ENCODE measurements at regions not wholly inside any gene's neighbourhood (a gene's known extent, or its start where the extent isn't known, plus 50 kb on each side); places are given as distances from the start of the nearest gene placed in this dataset.

DNA sequence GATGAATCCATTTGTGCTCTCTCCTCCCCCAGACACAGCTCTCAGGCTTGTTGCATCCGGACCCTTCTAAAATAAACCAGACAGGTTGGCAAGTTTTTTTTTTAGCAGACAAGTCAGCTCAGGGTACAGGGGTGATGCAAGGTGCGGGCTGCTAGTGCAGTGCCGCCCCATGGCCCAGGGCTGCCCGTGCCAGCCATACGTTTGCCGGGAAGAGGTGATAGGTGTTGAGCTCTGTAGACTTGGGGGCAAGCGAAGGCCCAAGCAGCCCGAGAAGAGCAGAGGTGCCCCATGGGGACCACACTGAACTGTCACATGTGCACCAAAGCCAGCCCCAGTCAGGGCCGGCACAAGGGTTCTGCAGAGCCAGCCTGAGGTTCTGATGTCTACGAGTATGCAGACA lies 57.1 kb upstream of the PDSS1 start:
- CTCF ChIA-PET = no interaction called here
- no peak overlapping the region for H3K9ac ChIP-seq
- WGBS (ENCODE audit: low lambda C conversion rate) = 14% methylated on average over 6 of the region's 10 CpGs

DNA sequence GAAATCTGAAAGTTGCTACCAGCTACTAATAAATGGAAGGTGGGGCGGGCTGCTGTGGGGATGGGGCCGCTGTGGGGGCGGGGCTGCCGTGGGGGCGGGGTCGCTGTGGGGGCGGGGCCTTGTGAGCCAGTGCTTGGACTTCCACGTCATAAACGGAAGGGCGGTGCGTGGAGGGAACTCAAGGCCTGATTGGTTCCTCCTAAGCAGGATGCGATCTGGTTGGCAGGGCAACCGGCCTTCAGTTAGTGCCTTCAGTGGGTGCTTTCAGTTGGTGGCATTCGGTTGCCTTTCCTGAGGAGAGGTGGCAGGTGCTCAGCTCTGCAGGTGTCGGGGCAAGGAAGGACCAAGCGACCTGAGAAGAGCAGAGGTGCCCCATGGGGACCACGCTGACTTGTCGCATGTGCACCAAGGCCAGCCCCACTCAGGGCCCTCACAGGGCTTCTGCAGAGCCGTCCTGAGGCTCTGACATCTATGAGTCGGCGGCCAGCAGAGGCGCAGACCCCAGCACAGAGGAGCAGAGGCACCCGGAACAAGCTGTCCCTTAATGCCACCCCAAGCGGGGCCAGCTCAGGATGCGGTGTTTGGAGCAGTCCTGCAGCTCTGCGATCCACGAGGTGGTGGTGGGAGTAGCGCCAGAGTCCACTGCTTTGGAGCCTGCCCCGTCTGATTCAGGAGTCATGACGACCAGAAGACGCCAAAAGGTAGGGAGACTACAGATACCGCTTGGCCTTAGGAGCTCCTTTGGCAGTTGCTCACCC lies 54.4 kb upstream of the PDSS1 start:
- no peak overlapping the region for H3K9ac ChIP-seq
- H3K4me1 ChIP-seq (ENCODE audit: control insufficient read depth in 1 of 2, insufficient read depth in 2 of 2, low read depth in 1 of 2, low read length in 1 of 2) = no peaks in the 10 kb centered on the region; a peak in 1 of 4 replicates
- no peaks in the 10 kb centered on the region for H3F3A ChIP-seq (replicated peaks; ENCODE audit: insufficient read depth)
- 22% methylated on average over 23 of the region's 32 CpGs for WGBS (ENCODE audit: low lambda C conversion rate)
- TF ChIP-seq MXI1 (IDR thresholded peaks at IDR 0.05; ENCODE audit: low read depth, low read length) (peak; percentile 64), RFX5 (IDR thresholded peaks at IDR 0.05; ENCODE audit: low read length) (no peak)
- peak; percentile 83 for DNase-seq
- peak overlapping the region; percentile 35 to 50; a peak in 3 of 4 replicates for H3K4me3 ChIP-seq (ENCODE audit: low read depth in 2 of 2, low read length in 1 of 2)
- no peaks in the 10 kb centered on the region for H3K79me2 ChIP-seq (ENCODE audit: insufficient read depth)
- ChIA-PET CTCF (no interaction called here), POLR2A (interaction anchor here (0.6 kb wide), 1 partner anchor 455 kb away, joined by 3 read pairs; no protein-coding TSS in a partner anchor)
- no peaks in the 10 kb centered on the region for H3K9me3 ChIP-seq
- no peak overlapping the region for H3K27ac ChIP-seq (ENCODE audit: low read depth in 2 of 2, low read length in 1 of 2)
- no peaks in the 10 kb centered on the region for H4K20me1 ChIP-seq (ENCODE audit: insufficient read depth)
- H3K4me2 ChIP-seq = peak overlapping the region; percentile 37; the same call in 1 of the 2 replicates
- no peaks in the 10 kb centered on the region for H3K9me2 ChIP-seq
- no peaks in the 10 kb centered on the region for H3K27me3 ChIP-seq (ENCODE audit: insufficient read depth)
- no peaks in the 10 kb centered on the region for H3K36me3 ChIP-seq (replicated peaks in 1 of 2; ENCODE audit: control insufficient read depth in 1 of 2, insufficient read depth in 2 of 2, low read length in 1 of 2)
- no peak overlapping the region for H2AFZ ChIP-seq (ENCODE audit: low read depth)

More for the DNA sequence above, 57.1 kb upstream of the PDSS1 start:
- H2AFZ ChIP-seq (ENCODE audit: low read depth) = no peak overlapping the region
- H3K4me1 ChIP-seq (ENCODE audit: control insufficient read depth in 1 of 2, insufficient read depth in 2 of 2, low read depth in 1 of 2, low read length in 1 of 2) = no peaks in the 10 kb centered on the region; a peak in 1 of 4 replicates
- no peak for DNase-seq
- H3K4me2 ChIP-seq = no peak overlapping the region
- H3K9me3 ChIP-seq = no peaks in the 10 kb centered on the region
- H3K79me2 ChIP-seq (ENCODE audit: insufficient read depth) = no peaks in the 10 kb centered on the region
- H3K27ac ChIP-seq (ENCODE audit: low read depth in 2 of 2, low read length in 1 of 2) = no peak overlapping the region
- H3K4me3 ChIP-seq (ENCODE audit: low read depth in 2 of 2, low read length in 1 of 2) = no peak overlapping the region
- POLR2A ChIA-PET = no interaction called here
- H3K36me3 ChIP-seq (replicated peaks in 1 of 2; ENCODE audit: control insufficient read depth in 1 of 2, insufficient read depth in 2 of 2, low read length in 1 of 2) = no peaks in the 10 kb centered on the region
- no peaks in the 10 kb centered on the region for H3K9me2 ChIP-seq
- no peaks in the 10 kb centered on the region for H4K20me1 ChIP-seq (ENCODE audit: insufficient read depth)
- H3K27me3 ChIP-seq (ENCODE audit: insufficient read depth) = no peaks in the 10 kb centered on the region
- no peak for TF ChIP-seq RCOR1 (IDR thresholded peaks at IDR 0.05; ENCODE audit: low read length)
- TF ChIP-seq, protein P1, sequence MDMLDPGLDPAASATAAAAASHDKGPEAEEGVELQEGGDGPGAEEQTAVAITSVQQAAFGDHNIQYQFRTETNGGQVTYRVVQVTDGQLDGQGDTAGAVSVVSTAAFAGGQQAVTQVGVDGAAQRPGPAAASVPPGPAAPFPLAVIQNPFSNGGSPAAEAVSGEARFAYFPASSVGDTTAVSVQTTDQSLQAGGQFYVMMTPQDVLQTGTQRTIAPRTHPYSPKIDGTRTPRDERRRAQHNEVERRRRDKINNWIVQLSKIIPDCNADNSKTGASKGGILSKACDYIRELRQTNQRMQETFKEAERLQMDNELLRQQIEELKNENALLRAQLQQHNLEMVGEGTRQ (IDR thresholded peaks at IDR 0.05; ENCODE audit: borderline replicate concordance, low read depth, low read length) = no peak
- no peaks in the 10 kb centered on the region for H3F3A ChIP-seq (replicated peaks; ENCODE audit: insufficient read depth)

DNA sequence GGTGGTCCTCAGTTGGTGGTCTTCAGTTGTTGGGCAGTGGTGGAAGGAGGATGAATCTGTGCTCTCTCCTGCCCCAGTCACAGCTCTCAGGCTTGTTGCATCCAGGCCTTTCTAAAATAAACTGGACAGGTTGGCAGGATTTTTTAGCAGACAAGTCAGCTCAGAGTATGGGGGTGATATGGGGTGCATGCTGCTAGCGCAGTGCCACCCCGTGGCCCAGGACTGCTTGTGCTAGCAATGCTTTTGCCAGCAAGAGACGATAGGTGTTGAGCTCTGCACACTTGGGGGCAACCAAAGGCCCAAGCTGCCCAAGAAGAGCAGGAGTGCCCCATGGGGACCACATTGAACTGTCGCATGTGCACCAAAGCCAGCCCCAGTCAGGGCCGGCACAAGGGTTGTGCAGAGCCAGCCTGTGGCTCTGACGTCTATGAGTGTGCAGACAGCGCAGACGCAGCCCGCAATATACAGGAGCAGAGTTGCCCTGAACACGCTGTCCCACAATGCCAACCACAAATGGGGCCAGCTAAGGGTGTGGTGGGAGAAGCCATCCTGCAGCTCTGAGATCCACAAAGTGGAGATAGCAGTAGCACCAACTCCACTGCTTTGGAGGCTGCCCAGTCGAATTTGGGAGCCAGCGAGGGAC lies 49.8 kb upstream of the PDSS1 start:
- Histone ChIP-seq H3K9me3 (no peaks in the 10 kb centered on the region), H3K4me1 (ENCODE audit: control insufficient read depth in 1 of 2, insufficient read depth in 2 of 2, low read depth in 1 of 2, low read length in 1 of 2) (no peaks in the 10 kb centered on the region; a peak in 1 of 4 replicates), H3K9me2 (no peaks in the 10 kb centered on the region), H3K36me3 (replicated peaks in 1 of 2; ENCODE audit: control insufficient read depth in 1 of 2, insufficient read depth in 2 of 2, low read length in 1 of 2) (no peaks in the 10 kb centered on the region), H3K79me2 (ENCODE audit: insufficient read depth) (no peaks in the 10 kb centered on the region), H2AFZ (ENCODE audit: low read depth) (no peak overlapping the region), H3K4me2 (no peak overlapping the region), H3K9ac (no peak overlapping the region), H3K4me3 (ENCODE audit: low read depth in 2 of 2, low read length in 1 of 2) (no peak overlapping the region), H3K27ac (ENCODE audit: low read depth in 2 of 2, low read length in 1 of 2) (no peak overlapping the region), H3F3A (replicated peaks; ENCODE audit: insufficient read depth) (no peaks in the 10 kb centered on the region), H4K20me1 (ENCODE audit: insufficient read depth) (no peaks in the 10 kb centered on the region), H3K27me3 (ENCODE audit: insufficient read depth) (no peaks in the 10 kb centered on the region)
- ChIA-PET CTCF (no interaction called here), POLR2A (no interaction called here)
- TF ChIP-seq MEF2A (IDR thresholded peaks at IDR 0.05; ENCODE audit: borderline replicate concordance, low read depth) = no peak
- TF ChIP-seq RFX5 (IDR thresholded peaks at IDR 0.05; ENCODE audit: low read length) = no peak
- TF ChIP-seq YY1 (IDR thresholded peaks at IDR 0.05; ENCODE audit: low read depth) = no peak
- no peak for TF ChIP-seq ELF1 (IDR thresholded peaks at IDR 0.05)
- TF ChIP-seq, protein P1 (IDR thresholded peaks at IDR 0.05; ENCODE audit: borderline replicate concordance, low read depth, low read length) = no peak
- TF ChIP-seq, protein P2, sequence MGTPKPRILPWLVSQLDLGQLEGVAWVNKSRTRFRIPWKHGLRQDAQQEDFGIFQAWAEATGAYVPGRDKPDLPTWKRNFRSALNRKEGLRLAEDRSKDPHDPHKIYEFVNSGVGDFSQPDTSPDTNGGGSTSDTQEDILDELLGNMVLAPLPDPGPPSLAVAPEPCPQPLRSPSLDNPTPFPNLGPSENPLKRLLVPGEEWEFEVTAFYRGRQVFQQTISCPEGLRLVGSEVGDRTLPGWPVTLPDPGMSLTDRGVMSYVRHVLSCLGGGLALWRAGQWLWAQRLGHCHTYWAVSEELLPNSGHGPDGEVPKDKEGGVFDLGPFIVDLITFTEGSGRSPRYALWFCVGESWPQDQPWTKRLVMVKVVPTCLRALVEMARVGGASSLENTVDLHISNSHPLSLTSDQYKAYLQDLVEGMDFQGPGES (IDR thresholded peaks at IDR 0.05; ENCODE audit: low read depth, low read length) = no peak
- TF ChIP-seq TCF12 (IDR thresholded peaks at IDR 0.05) = no peak
- no peak for TF ChIP-seq POLR2AphosphoS5 (IDR thresholded peaks at IDR 0.05; ENCODE audit: low read depth, low read length)
- TF ChIP-seq GABPA (IDR thresholded peaks at IDR 0.05; ENCODE audit: low read depth) = no peak
- TF ChIP-seq, protein P3, sequence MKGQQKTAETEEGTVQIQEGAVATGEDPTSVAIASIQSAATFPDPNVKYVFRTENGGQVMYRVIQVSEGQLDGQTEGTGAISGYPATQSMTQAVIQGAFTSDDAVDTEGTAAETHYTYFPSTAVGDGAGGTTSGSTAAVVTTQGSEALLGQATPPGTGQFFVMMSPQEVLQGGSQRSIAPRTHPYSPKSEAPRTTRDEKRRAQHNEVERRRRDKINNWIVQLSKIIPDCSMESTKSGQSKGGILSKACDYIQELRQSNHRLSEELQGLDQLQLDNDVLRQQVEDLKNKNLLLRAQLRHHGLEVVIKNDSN (IDR thresholded peaks at IDR 0.05; ENCODE audit: borderline replicate concordance, low read depth) = no peak
- TF ChIP-seq TEAD4 (IDR thresholded peaks at IDR 0.05; ENCODE audit: borderline replicate concordance, insufficient read depth) = no peak
- TF ChIP-seq NFIC (IDR thresholded peaks at IDR 0.05; ENCODE audit: borderline replicate concordance) = no peak
- TF ChIP-seq RCOR1 (IDR thresholded peaks at IDR 0.05; ENCODE audit: low read length) = no peak
- WGBS (ENCODE audit: low lambda C conversion rate) = 56% methylated on average over 7 of the region's 12 CpGs
- no peak for DNase-seq

Measured in SK-N-SH (cell line).